ENCODE measurements at regions not wholly inside any gene's neighbourhood (a gene's known extent, or its start where the extent isn't known, plus 50 kb on each side); places are given as distances from the start of the nearest gene placed in this dataset.

- DNase-seq (ENCODE audit: low read depth, low spot score) (no peak), FAIRE-seq (no peak)
- ChIA-PET CTCF (no interaction called here), POLR2A (no interaction called here)
- no peaks in the 10 kb centered on the region for H3K4me1 ChIP-seq (ENCODE audit: control insufficient read depth, extremely low read depth, insufficient read depth, low read length)
- H3K27ac ChIP-seq (ENCODE audit: insufficient read depth, low read depth, low read length) = no peak overlapping the region
- no peak overlapping the region for H3K9ac ChIP-seq (replicated peaks; ENCODE audit: extremely low read depth, insufficient read depth, low read length)
- H2AFZ ChIP-seq (ENCODE audit: low read depth, low read length) = no peak overlapping the region
- dilution Hi-C loops (cut with MboI; ENCODE audit: extremely low pct_ligation_motif_present, low sequenced_read_pairs) (no loop called here), intact Hi-C loops (cut with micrococcal nuclease) (no loop called here)
- no peak for TF ChIP-seq MYC (IDR thresholded peaks at IDR 0.05; ENCODE audit: low read depth, low read length)
- no peak for TF ChIP-seq CTCF (IDR thresholded peaks at IDR 0.05; ENCODE audit: extremely low read depth in 1 of 2, insufficient read depth in 1 of 2, low read depth in 1 of 2, low read length in 2 of 2)
- no peak for TF ChIP-seq GATA2 (IDR thresholded peaks at IDR 0.05; ENCODE audit: insufficient read depth, insufficient read length, low read depth, low read length)
- TF ChIP-seq FOS (IDR thresholded peaks at IDR 0.05; ENCODE audit: borderline replicate concordance, insufficient read depth, low read length) = no peak
- H3K9me1 ChIP-seq (replicated peaks; ENCODE audit: control insufficient read depth, extremely low read depth, insufficient read depth, low read length) = no peaks in the 10 kb centered on the region
- H3K79me2 ChIP-seq (ENCODE audit: control insufficient read depth, insufficient read depth, low read length) = no peaks in the 10 kb centered on the region
- no peak overlapping the region for H3K4me3 ChIP-seq (replicated peaks in 1 of 3; ENCODE audit: insufficient read depth in 1 of 3, low read depth in 1 of 3, low read length in 3 of 3)
- no peaks in the 10 kb centered on the region for H3K9me3 ChIP-seq (replicated peaks; ENCODE audit: control insufficient read depth, insufficient read depth, low read length)
- no peak overlapping the region for H3K4me2 ChIP-seq (ENCODE audit: insufficient read depth, low read length)
- H3K27me3 ChIP-seq (ENCODE audit: control insufficient read depth in 2 of 2, insufficient read depth in 2 of 2, low read length in 2 of 2) = peaks cover 5% of the 10 kb centered on the region in 2 experiments
- no peaks in the 10 kb centered on the region for H3K36me3 ChIP-seq (ENCODE audit: control insufficient read depth in 2 of 2, extremely low read depth in 1 of 2, insufficient read depth in 2 of 2, low read length in 2 of 2)
- no peaks in the 10 kb centered on the region for H4K20me1 ChIP-seq (replicated peaks; ENCODE audit: control insufficient read depth, extremely low read depth, insufficient read depth, low read length)
- no TSS peak for BruUV-seq (replicated peaks)
Measured at GRCh38 chr3:102265720-102266119, 169.1 kb upstream of the ZPLD1 start.

- no peak overlapping the region for H3K4me3 ChIP-seq (replicated peaks in 1 of 3; ENCODE audit: insufficient read depth in 1 of 3, low read depth in 1 of 3, low read length in 3 of 3)
- ChIA-PET CTCF (interaction anchor here (0.6 kb wide), 1 partner anchor 41 kb away, joined by 3 read pairs; no protein-coding TSS in a partner anchor), POLR2A (no interaction called here)
- peaks cover 3 to 5% of the 10 kb centered on the region in 2 experiments for H3K27me3 ChIP-seq (ENCODE audit: control insufficient read depth in 2 of 2, insufficient read depth in 2 of 2, low read length in 2 of 2)
- no peak overlapping the region for H2AFZ ChIP-seq (ENCODE audit: low read depth, low read length)
- H4K20me1 ChIP-seq (replicated peaks; ENCODE audit: control insufficient read depth, extremely low read depth, insufficient read depth, low read length) = no peaks in the 10 kb centered on the region
- no peaks in the 10 kb centered on the region for H3K9me3 ChIP-seq (replicated peaks; ENCODE audit: control insufficient read depth, insufficient read depth, low read length)
- TF ChIP-seq MYC (IDR thresholded peaks at IDR 0.05; ENCODE audit: low read depth, low read length) (no peak), POLR2A (IDR thresholded peaks at IDR 0.05; ENCODE audit: low read depth, low read length) (no peak), FOS (IDR thresholded peaks at IDR 0.05; ENCODE audit: borderline replicate concordance, insufficient read depth, low read length) (no peak), GATA2 (IDR thresholded peaks at IDR 0.05; ENCODE audit: insufficient read depth, insufficient read length, low read depth, low read length) (no peak), EZH2 (IDR thresholded peaks at IDR 0.05; ENCODE audit: borderline replicate concordance, low read depth, low read length, severe bottlenecking) (no peak), CTCF (IDR thresholded peaks at IDR 0.05; ENCODE audit: extremely low read depth in 1 of 2, insufficient read depth in 1 of 2, low read depth in 1 of 2, low read length in 2 of 2) (no peak), MAX (IDR thresholded peaks at IDR 0.05; ENCODE audit: insufficient read depth, insufficient read length) (no peak), POLR2AphosphoS5 (IDR thresholded peaks at IDR 0.05; ENCODE audit: insufficient read depth, low read depth, low read length) (no peak), JUN (IDR thresholded peaks at IDR 0.05; ENCODE audit: borderline replicate concordance, insufficient read depth, insufficient read length, low read depth) (no peak)
- H3K36me3 ChIP-seq (ENCODE audit: control insufficient read depth in 2 of 2, extremely low read depth in 1 of 2, insufficient read depth in 2 of 2, low read length in 2 of 2) = no peaks in the 10 kb centered on the region
- DNase-seq (ENCODE audit: low read depth, low spot score) (no peak), FAIRE-seq (no peak)
- no peak overlapping the region for H3K4me2 ChIP-seq (ENCODE audit: insufficient read depth, low read length)
- H3K9ac ChIP-seq (replicated peaks; ENCODE audit: extremely low read depth, insufficient read depth, low read length) = no peak overlapping the region
- no peak overlapping the region for H3K27ac ChIP-seq (ENCODE audit: insufficient read depth, low read depth, low read length)
- no peaks in the 10 kb centered on the region for H3K79me2 ChIP-seq (ENCODE audit: control insufficient read depth, insufficient read depth, low read length)
- BruUV-seq (replicated peaks) = no TSS peak
- dilution Hi-C loops (cut with MboI; ENCODE audit: extremely low pct_ligation_motif_present, low sequenced_read_pairs) (no loop called here), intact Hi-C loops (cut with micrococcal nuclease) (no loop called here)
- H3K4me1 ChIP-seq (ENCODE audit: control insufficient read depth, extremely low read depth, insufficient read depth, low read length) = no peaks in the 10 kb centered on the region
- H3K9me1 ChIP-seq (replicated peaks; ENCODE audit: control insufficient read depth, extremely low read depth, insufficient read depth, low read length) = no peaks in the 10 kb centered on the region
Measured at GRCh38 chr3:102269406-102269805, 165.4 kb upstream of the ZPLD1 start.
